ENCODE measurements at regions not wholly inside any gene's neighbourhood (a gene's known extent, or its start where the extent isn't known, plus 50 kb on each side); places are given as distances from the start of the nearest gene placed in this dataset.

- DNase-seq, result no peak
Observed at GRCh38 chr10:10364902-10365301, 652.8 kb upstream of the CELF2 start.

DNA sequence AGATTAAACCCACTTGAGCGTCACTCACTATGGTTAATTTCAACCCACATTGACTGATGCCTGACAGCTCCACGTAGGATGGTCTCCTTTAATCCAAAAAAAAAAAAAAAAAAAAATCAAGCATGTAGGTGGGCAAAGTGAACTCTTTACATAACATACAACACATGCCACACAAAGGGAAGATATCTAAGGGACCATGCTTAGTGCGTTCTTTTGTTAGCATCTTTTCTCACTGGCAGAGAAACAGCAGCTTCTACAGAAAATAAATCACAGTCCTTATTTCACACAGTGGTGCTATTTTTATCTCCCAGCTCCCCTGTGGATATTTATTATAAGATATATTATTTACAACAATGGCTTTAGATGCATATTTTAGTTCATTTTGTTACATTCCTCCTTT lies 652.0 kb upstream of the CELF2 start:
- Histone ChIP-seq H3K4me1 (no peaks in the 10 kb centered on the region), H3K36me3 (no peaks in the 10 kb centered on the region), H3K9me3 (no peaks in the 10 kb centered on the region), H3K27me3 (no peaks in the 10 kb centered on the region), H3K27ac (no peak overlapping the region), H3K4me3 (replicated peaks in 1 of 3) (no peak overlapping the region)
- intact Hi-C loops (cut with DNase I), result no loop called here
- no peak for TF ChIP-seq POLR2A (IDR thresholded peaks at IDR 0.05)
- TF ChIP-seq, protein P1, sequence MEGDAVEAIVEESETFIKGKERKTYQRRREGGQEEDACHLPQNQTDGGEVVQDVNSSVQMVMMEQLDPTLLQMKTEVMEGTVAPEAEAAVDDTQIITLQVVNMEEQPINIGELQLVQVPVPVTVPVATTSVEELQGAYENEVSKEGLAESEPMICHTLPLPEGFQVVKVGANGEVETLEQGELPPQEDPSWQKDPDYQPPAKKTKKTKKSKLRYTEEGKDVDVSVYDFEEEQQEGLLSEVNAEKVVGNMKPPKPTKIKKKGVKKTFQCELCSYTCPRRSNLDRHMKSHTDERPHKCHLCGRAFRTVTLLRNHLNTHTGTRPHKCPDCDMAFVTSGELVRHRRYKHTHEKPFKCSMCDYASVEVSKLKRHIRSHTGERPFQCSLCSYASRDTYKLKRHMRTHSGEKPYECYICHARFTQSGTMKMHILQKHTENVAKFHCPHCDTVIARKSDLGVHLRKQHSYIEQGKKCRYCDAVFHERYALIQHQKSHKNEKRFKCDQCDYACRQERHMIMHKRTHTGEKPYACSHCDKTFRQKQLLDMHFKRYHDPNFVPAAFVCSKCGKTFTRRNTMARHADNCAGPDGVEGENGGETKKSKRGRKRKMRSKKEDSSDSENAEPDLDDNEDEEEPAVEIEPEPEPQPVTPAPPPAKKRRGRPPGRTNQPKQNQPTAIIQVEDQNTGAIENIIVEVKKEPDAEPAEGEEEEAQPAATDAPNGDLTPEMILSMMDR (IDR thresholded peaks at IDR 0.05), result no peak
- no peak for DNase-seq
- 87 to 92% methylated on average over 3 of the region's 3 CpGs for WGBS, 2 donors

More at GRCh38 chr10:10364902-10365301, 652.8 kb upstream of the CELF2 start:
- no peaks in the 10 kb centered on the region for H3K27me3 ChIP-seq
- no peaks in the 10 kb centered on the region for H3K9me3 ChIP-seq
- intact Hi-C loops (cut with DNase I), result no loop called here
- no peaks in the 10 kb centered on the region for H3K36me3 ChIP-seq
- WGBS, 2 donors, result 78 to 80% methylated on average over 2 of the region's 2 CpGs
- H3K27ac ChIP-seq, result no peak overlapping the region
- H3K4me1 ChIP-seq, result no peaks in the 10 kb centered on the region
- TF ChIP-seq, protein P1 (IDR thresholded peaks at IDR 0.05), result no peak
- no peak for TF ChIP-seq POLR2A (IDR thresholded peaks at IDR 0.05)
- H3K4me3 ChIP-seq (replicated peaks in 1 of 3), result no peak overlapping the region

DNA sequence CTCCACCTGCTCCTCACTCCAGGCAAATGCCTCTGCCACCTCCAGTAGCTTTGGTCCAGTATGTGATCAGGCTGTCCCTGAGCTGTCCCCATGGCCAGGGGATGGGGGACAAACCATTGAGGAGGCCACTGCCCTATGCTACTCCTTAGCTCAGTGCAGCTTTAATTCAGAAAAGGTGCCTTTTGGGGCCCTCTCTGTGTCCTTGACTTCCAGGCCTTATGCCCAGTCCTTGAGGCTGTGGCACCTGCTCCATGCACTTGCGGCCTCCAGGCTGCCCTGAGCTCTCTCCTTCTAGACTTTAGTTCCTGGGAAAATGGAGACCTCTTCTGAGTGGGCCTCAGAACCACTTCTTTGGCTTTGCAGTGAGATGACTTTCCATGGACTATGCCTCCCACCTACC lies 650.8 kb upstream of the CELF2 start:
- Histone ChIP-seq H3K27me3 (no peaks in the 10 kb centered on the region), H3K36me3 (no peaks in the 10 kb centered on the region), H3K4me3 (replicated peaks in 1 of 3) (no peak overlapping the region), H3K9me3 (no peaks in the 10 kb centered on the region), H3K4me1 (no peaks in the 10 kb centered on the region), H3K27ac (no peak overlapping the region)
- TF ChIP-seq, protein P1 (IDR thresholded peaks at IDR 0.05), result no peak
- TF ChIP-seq POLR2A (IDR thresholded peaks at IDR 0.05), result no peak
- WGBS, 2 donors, result 78 to 100% methylated on average over 1 of the region's 1 CpG
- DNase-seq, result no peak
- intact Hi-C loops (cut with DNase I), result no loop called here

DNA sequence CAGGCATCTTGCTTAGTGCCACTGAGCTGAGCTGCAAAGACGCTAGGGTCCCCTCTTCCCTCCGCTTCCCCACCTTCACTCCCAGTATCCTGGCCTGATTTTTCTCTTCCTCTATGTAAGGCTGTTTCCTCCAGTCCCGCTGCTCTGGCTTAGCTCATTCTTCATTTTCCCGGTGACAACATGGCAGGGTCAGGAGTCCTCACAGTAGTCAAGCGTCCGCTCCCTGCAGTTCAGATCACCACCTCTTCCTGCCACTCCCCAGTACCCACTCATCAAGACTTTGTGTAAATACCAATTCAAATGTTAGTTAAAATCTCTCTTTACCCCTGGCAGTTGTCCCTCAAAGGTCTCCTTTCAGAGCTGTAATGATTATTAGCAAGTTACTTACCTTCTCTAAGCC lies 650.4 kb upstream of the CELF2 start:
- Histone ChIP-seq H3K4me3 (replicated peaks in 1 of 3) (no peak overlapping the region), H3K27ac (no peak overlapping the region), H3K9me3 (no peaks in the 10 kb centered on the region), H3K4me1 (no peaks in the 10 kb centered on the region), H3K27me3 (no peaks in the 10 kb centered on the region), H3K36me3 (no peaks in the 10 kb centered on the region)
- intact Hi-C loops (cut with DNase I), result no loop called here
- WGBS, 2 donors, result 67 to 74% methylated on average over 6 of the region's 6 CpGs
- DNase-seq, result no peak
- TF ChIP-seq, protein P1 (IDR thresholded peaks at IDR 0.05), result no peak
- TF ChIP-seq POLR2A (IDR thresholded peaks at IDR 0.05), result no peak

DNA sequence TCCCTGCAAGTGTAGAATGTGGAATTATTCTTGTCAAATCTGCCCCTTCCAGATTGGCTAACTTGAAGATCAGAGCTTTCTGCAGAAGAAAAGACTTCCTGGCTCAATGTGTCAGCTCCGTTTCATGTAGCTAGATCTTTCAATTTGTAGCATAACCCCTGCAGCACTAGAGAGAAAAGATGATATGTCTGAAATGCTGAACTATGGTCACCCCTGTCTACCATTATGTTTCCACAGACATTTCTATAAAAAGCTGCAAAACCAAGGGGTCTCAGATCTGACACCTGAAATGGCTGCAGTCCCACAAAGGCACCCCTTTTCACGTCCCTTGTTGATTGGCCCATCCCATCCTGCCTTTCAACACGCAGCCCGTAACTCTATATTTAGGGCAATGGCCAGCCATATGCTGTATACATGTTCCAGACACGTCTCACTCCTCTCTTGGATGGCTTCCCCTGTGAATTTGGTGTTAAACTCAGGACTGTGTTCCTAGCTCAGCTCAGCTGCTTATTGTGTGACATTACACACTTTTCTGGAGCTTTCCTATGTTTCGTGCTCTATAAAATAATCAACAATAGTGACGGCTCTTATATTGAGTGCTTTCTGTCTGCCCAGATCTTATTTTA lies 648.6 kb upstream of the CELF2 start:
- no peaks in the 10 kb centered on the region for H3K4me1 ChIP-seq
- H3K27me3 ChIP-seq, result no peaks in the 10 kb centered on the region
- intact Hi-C loops (cut with DNase I), result no loop called here
- TF ChIP-seq, protein P1 (IDR thresholded peaks at IDR 0.05), result no peak
- no peak for TF ChIP-seq POLR2A (IDR thresholded peaks at IDR 0.05)
- H3K9me3 ChIP-seq, result no peaks in the 10 kb centered on the region
- no peak overlapping the region for H3K4me3 ChIP-seq (replicated peaks in 1 of 3)
- no peaks in the 10 kb centered on the region for H3K36me3 ChIP-seq
- no peak overlapping the region for H3K27ac ChIP-seq
- 85 to 88% methylated on average over 7 of the region's 7 CpGs for WGBS, 2 donors
- no peak for DNase-seq

Data from thyroid gland (tissue), 4 donors.